Left lung (tissue), 4 donors: ENCODE measurements at regions not wholly inside any gene's neighbourhood (a gene's known extent, or its start where the extent isn't known, plus 50 kb on each side); places are given as distances from the start of the nearest gene placed in this dataset.

ENCODE experiments used
- ATAC-seq: fragments of 200-7000 bp; cut with Tn5 transposase; one replicate; pipeline ENCODE4 v1.9.1; 2020; ENCODE audit warnings: moderate library complexity
- DNase-seq, 4 donors: peaks; one replicate each; pipeline ENCODE4 v3.0.0-alpha.2; 2013 to 2020
- H3K27ac ChIP-seq, 2 donors: fragments of 200-600 bp; sonication (generic) in 1 of 2; one replicate each; pipeline versions ENCODE4 v1.5.0 to v1.8.0; 2020 to 2021
- H3K27me3 ChIP-seq, 2 donors: fragments of 200-600 bp; sonication (generic) in 1 of 2; one replicate each; pipeline versions ENCODE4 v1.5.0 to v1.8.0; 2020 to 2021
- H3K36me3 ChIP-seq, 2 donors: fragments of 200-600 bp; sonication (generic) in 1 of 2; one replicate each; pipeline versions ENCODE4 v1.5.0 to v1.8.0; 2020 to 2021
- H3K4me1 ChIP-seq, 2 donors: fragments of 200-600 bp; one replicate each; pipeline ENCODE4 v1.8.0; 2021
- H3K4me3 ChIP-seq, 2 donors: fragments of 200-600 bp; sonication (generic) in 1 of 2; one replicate each; pipeline versions ENCODE4 v1.5.0 to v1.8.0; 2020 to 2021; ENCODE audit warnings: mild to moderate bottlenecking in 1 of 2
- H3K9me3 ChIP-seq, 2 donors: fragments of 200-600 bp; sonication (generic) in 1 of 2; one replicate each; pipeline versions ENCODE4 v1.5.0 to v1.8.0; 2020 to 2021
- CTCF ChIP-seq, 2 donors: fragments of 200-600 bp; sonication (generic) in 1 of 2; IDR thresholded peaks; one replicate each; pipeline versions ENCODE4 v1.5.0 to v1.8.0; 2021; ENCODE audit warnings: antibody characterized with exemption in 2 of 2
- intact Hi-C, 2 donors: fragments of 100-400 bp; cut with DNase I; formaldehyde crosslinking; loops; one replicate each; pipeline versions ENCODE4 v1.11.2 to v1.14.2; 2022
- donor health status: DM: no; HTN: yes; CAD: no.
- donor health status: DM: no; HTN: no; CAD: no.

GRCh38 chr5:29122306-29122705 lies 2071.2 kb upstream of the CDH6 start:
- H3K36me3 ChIP-seq = no peaks in the 10 kb centered on the region
- DNase-seq = no peak
- no peak for ATAC-seq

DNA sequence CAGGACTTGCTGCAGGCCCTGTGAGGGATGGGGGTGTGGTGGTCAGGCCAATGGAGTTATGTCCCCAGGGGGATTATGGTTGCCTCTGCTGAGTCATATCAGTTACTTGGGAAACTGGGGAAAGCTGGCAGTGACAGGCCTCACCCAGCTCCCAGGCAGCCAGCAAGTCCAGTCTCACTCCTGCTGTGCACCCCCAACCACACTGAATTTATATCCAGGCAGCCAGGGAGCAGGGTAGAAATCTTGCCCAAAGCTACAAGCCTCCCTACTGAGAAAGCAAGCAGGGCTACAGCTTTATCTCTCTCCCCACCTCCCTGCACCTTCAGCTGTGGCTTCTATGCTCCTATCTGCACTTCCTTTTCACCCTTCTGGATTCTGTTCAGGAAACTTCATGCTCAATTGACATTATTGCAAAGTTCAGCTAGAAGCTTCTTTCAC lies 2076.0 kb upstream of the CDH9 start:
- DNase-seq = no peak
- peaks cover 0 to 11% of the 10 kb centered on the region in 2 donors for H3K9me3 ChIP-seq
- no peaks in the 10 kb centered on the region for H3K27me3 ChIP-seq
- TF ChIP-seq CTCF (IDR thresholded peaks at IDR 0.05) = no peak
- intact Hi-C loops = no loop called here
- H3K36me3 ChIP-seq = no peaks in the 10 kb centered on the region
- no peaks in the 10 kb centered on the region for H3K4me1 ChIP-seq
- no peak overlapping the region for H3K27ac ChIP-seq
- no peak overlapping the region for H3K4me3 ChIP-seq
- no peak for ATAC-seq

More at GRCh38 chr5:29122306-29122705, 2071.2 kb upstream of the CDH6 start:
- intact Hi-C loops = no loop called here
- no peak for TF ChIP-seq CTCF (IDR thresholded peaks at IDR 0.05)
- Histone ChIP-seq H3K27ac (no peak overlapping the region), H3K27me3 (no peaks in the 10 kb centered on the region), H3K9me3 (peaks cover 0 to 7% of the 10 kb centered on the region in 2 donors), H3K4me1 (no peaks in the 10 kb centered on the region), H3K4me3 (no peak overlapping the region)

- Histone ChIP-seq H3K36me3 (no peaks in the 10 kb centered on the region), H3K9me3 (peaks cover 0 to 11% of the 10 kb centered on the region in 2 donors), H3K27me3 (no peaks in the 10 kb centered on the region), H3K27ac (no peak overlapping the region), H3K4me3 (no peak overlapping the region), H3K4me1 (no peaks in the 10 kb centered on the region)
- ATAC-seq = no peak
- no peak for TF ChIP-seq CTCF (IDR thresholded peaks at IDR 0.05)
- intact Hi-C loops = no loop called here
- no peak for DNase-seq
Observed at GRCh38 chr5:29113516-29113915, 2075.1 kb upstream of the CDH9 start.

DNA sequence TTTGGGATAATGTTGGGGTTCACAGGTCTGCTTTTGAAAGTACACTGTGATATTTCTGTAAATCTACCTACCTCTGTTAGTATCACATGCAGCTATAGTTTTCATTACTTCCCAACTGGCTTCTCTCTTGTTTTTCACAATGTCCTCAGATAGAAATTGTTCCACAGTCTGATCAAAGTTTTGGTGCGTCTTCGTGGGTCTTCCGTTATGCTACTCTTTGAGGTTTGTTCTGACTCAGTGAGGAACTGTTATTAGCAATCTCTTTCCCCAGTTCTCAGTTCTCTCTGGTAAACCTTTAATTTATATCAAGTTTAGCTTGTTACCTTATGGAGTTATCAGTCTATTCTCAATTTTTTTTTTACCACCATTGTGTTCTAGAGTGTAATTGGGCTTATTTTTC lies 2061.2 kb upstream of the CDH9 start:
- no peaks in the 10 kb centered on the region for H3K9me3 ChIP-seq
- DNase-seq (no peak), ATAC-seq (no peak)
- no peaks in the 10 kb centered on the region for H3K27me3 ChIP-seq
- intact Hi-C loops = no loop called here
- TF ChIP-seq CTCF (IDR thresholded peaks at IDR 0.05) = no peak
- no peak overlapping the region for H3K4me3 ChIP-seq
- H3K27ac ChIP-seq = no peak overlapping the region
- no peaks in the 10 kb centered on the region for H3K36me3 ChIP-seq
- no peaks in the 10 kb centered on the region for H3K4me1 ChIP-seq

- Histone ChIP-seq H3K27ac (no peak overlapping the region), H3K9me3 (no peaks in the 10 kb centered on the region), H3K27me3 (no peaks in the 10 kb centered on the region), H3K4me3 (no peak overlapping the region), H3K36me3 (no peaks in the 10 kb centered on the region), H3K4me1 (no peaks in the 10 kb centered on the region)
- DNase-seq (no peak), ATAC-seq (no peak)
- intact Hi-C loops = no loop called here
- TF ChIP-seq CTCF (IDR thresholded peaks at IDR 0.05) = no peak
Observed at GRCh38 chr5:29089591-29090130, 2051.3 kb upstream of the CDH9 start.
